GM12891 (cell line): ENCODE measurements at regions not wholly inside any gene's neighbourhood (a gene's known extent, or its start where the extent isn't known, plus 50 kb on each side); places are given as distances from the start of the nearest gene placed in this dataset.

Source experiments
- PAX5 ChIP-seq: IDR thresholded peaks from 2 replicates; pipeline ENCODE4 v1.6.1; 2011; ENCODE audit warnings: low read length, moderate library complexity, mild to moderate bottlenecking; ENCODE audit not compliant: insufficient read depth, severe bottlenecking
- POLR2A ChIP-seq: IDR thresholded peaks from 2 replicates; pipeline ENCODE4 v1.6.1; 2011; ENCODE audit warnings: low read depth, low read length, control low read depth
- POLR2AphosphoS5 ChIP-seq: IDR thresholded peaks from 2 replicates; pipeline ENCODE4 v1.6.1; 2011; ENCODE audit warnings: low read depth, low read length, control low read depth
- SPI1 ChIP-seq: IDR thresholded peaks from 2 replicates; pipeline ENCODE4 v1.6.1; 2011; ENCODE audit warnings: low read depth, low read length, control low read depth
- TAF1 ChIP-seq: IDR thresholded peaks from 2 replicates; pipeline ENCODE4 v1.6.1; 2011; ENCODE audit warnings: low read depth, low read length, control low read depth

DNA sequence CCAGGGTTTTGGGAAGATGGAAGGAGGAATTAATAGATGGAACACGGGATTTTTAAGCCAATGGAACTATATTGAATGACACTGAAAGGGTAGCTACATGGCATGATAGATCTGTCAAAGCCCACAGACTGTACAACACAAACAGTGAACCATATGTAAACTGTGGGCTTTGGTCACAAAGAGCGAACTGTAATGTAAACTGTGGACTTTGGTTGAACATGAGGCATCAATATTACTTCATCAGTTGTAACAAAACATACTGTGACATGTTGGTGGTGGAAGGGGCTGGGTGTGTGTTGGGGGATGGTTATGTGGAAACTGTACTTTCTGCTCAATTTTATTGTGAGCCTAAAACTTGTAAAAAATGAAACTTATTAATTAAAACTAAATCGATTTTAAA is 210.6 kb upstream of the HMGA2 start:
- TF ChIP-seq POLR2AphosphoS5, result no peak
- TF ChIP-seq POLR2A, result no peak
- no peak for TF ChIP-seq SPI1
- no peak for TF ChIP-seq PAX5
- TF ChIP-seq TAF1, result no peak
